C1 segment of cervical spinal cord (tissue), 14 donors: ENCODE measurements at regions not wholly inside any gene's neighbourhood (a gene's known extent, or its start where the extent isn't known, plus 50 kb on each side); places are given as distances from the start of the nearest gene placed in this dataset.
"Not testable (repeated sequence)": the region's sequence is repeated elsewhere in the genome, so short reads cannot be mapped to it uniquely, and the experiment has no call there.

Experiments
- DNase-seq, 14 donors: peaks; one replicate each; lab custom pipeline; 2025; lab: John Stamatoyannopoulos, UW

DNA sequence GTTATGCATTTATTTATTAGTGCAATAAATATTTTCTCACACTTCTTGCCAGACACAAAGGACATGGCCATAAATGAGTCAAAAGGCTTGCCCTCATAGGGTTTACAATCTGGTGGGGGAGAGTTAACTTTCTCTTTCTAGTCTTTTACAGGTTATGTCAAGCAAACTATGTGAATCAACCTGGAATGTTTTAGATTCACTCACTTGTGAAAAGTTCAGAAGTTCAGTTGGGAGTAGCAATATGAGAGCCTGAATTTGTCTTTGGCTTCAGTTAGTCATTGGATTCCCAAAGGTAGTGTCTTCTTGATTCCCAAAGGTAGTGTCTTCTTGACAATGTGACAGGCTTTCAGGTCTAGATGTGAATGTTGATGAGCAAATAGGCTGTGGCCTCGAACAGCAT lies 264.8 kb downstream of the SOX2 start:
- no peak for DNase-seq

GRCh38 chr3:181985386-181985785 lies 273.7 kb downstream of the SOX2 start:
- DNase-seq, result no peak

GRCh38 chr3:181987736-181988135 lies 276.0 kb downstream of the SOX2 start:
- DNase-seq, result no peak

DNA sequence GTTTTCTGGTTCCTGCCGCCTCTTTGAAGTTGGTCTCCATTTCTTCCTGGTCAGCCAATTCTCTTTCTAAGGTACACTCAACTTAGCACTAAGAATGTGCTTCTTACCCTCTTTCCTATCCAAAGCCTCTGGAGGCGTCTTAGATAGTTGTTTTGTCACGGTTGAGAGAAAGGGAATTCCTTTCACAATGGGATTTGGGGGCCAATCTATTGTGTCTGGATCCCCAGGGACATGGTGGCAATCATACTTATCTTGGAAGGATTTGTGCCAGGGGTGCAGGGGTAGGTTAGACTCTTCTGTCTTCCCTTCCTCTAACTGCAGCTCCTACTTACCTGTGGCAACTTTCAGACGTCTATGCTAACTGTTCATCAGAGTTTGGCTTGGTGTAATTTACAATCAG lies 287.1 kb downstream of the SOX2 start:
- no peak for DNase-seq

- DNase-seq, result no peak
Measured at GRCh38 chr3:181999314-181999713, 287.6 kb downstream of the SOX2 start.

GRCh38 chr3:182000447-182000846 lies 288.7 kb downstream of the SOX2 start:
- no peak for DNase-seq

DNA sequence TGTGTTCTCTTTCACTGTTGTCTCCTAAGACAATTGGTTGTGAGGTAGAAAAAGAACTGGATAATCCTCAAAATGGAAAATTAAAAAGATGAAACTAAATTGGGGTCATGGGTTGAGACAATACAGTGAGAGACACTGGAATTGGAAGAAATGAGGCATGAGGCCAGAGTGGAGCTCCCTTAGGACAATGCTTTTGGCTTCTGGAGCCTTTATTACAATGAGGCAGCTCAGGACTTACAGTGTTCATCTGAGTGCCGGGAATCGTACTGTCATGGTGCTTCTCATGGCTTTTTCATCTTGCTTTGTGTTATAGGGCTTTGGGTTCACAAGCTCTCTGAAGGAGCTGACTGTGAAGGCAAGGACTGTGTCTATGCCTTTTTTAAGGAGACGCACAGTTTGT lies 293.5 kb downstream of the SOX2 start:
- no peak for DNase-seq

- DNase-seq, result no peak
Measured at GRCh38 chr3:182005701-182006100, 294.0 kb downstream of the SOX2 start.

GRCh38 chr3:182006431-182006830 lies 294.7 kb downstream of the SOX2 start:
- DNase-seq, result no peak

DNA sequence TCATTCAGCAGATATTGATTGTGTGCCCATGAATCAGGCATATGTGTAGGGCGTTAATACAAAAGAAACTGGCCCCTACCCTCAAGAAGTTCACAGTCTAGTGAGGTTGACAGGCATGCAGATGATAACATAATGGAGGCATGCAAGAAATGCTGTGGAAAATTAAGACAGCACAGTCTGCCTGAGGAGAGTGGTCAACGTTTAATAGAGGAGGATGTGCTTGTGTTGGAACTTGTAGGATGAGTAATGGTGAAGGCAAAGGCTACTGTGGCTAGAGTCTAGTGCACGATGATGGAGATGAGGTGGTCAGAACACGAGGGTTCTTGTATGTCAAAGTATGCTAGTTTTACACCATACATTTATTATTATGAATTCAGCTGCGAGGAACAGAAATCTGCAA lies 295.7 kb downstream of the SOX2 start:
- DNase-seq, result no peak

- DNase-seq, result no peak
Measured at GRCh38 chr3:182018361-182018760, 306.6 kb downstream of the SOX2 start.

GRCh38 chr3:182019926-182020325 lies 308.2 kb downstream of the SOX2 start:
- no peak for DNase-seq

DNA sequence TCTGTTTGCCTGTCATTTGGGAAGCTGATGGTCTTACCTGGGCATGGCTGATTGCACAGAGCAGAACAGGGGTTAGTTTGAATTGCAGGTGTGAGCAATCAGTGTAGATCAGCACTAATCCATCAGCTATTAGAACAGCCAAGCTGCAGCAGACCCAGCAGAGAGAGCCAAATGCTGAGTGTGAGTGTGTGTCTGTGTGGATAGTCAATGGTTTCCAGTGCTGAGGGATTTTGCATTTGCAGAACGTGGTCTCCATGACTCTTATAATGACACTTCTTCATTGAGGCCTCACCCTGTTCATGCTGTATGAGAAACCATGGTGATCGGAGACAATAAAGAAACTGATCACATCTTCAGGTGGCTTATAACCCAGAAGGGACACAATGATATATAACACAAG lies 312.1 kb downstream of the SOX2 start:
- DNase-seq, result no peak

DNA sequence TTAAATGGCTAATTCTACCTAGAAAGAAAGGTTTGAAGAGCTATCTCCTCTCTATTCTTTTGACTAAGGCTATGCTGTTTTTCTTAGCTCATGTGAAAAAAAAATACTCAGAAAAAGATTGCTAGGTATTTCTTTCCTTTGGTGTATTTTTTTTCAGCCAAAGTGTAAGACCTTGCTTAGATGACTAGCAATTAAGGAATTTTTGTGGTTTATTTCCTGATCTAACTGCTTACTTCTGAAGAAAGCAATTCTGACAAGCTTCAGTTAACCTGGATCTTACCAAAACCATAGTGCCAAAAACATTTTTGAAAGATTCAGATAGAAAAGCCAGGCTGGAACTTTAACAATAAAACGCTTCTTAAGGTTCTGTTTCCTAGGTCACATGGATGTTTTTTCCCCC lies 315.6 kb downstream of the SOX2 start:
- DNase-seq, result no peak

GRCh38 chr3:182028081-182028480 lies 316.4 kb downstream of the SOX2 start:
- DNase-seq, result no peak

- not testable (repeated sequence) for DNase-seq
Measured at GRCh38 chr3:182034231-182034630, 322.5 kb downstream of the SOX2 start.

DNA sequence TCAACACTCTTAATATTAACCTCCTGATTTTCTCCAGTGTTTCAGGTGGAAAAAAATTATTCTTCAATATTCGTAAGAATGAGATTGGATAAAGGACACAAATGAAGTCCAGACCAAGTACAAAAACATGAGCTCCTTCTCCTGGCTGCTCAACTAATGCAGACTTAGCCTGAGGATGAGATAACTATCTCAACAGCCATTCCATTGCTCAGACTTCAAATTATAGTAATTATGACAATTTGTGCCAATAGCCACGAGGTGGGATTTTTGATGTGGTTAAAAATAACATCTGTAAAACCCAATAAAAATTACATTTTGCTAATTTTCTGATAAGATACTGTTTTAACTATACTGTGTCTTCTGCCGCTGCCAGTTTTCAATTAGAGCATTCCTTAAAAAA lies 323.6 kb downstream of the SOX2 start:
- DNase-seq, result no peak

GRCh38 chr3:182036382-182036781 lies 324.7 kb downstream of the SOX2 start:
- no peak for DNase-seq

- DNase-seq, result no peak
Measured at GRCh38 chr3:182041668-182042291, 330.1 kb downstream of the SOX2 start.

DNA sequence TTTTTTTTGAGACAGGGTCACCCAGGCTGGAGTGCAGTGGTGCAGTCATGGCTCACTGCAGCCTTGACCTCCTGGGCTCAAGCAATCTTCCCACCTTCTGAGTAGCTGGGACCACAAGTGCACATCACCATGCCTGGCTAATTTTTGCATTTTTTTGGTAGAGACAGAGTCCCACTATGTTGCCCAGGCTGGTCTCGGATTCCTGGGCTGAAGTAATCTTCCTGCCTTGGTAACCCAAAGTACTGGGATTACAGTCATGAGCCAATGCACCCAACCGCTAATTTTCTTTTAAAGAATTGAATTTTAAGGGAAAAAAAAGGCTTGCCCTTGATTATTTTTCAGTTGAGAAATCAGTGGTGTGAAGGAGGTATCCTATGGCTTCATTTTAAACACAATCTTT lies 334.0 kb downstream of the SOX2 start:
- DNase-seq, result no peak

GRCh38 chr3:182046166-182046764 lies 334.5 kb downstream of the SOX2 start:
- no peak for DNase-seq

- DNase-seq, result no peak
Measured at GRCh38 chr3:182050932-182051331, 339.2 kb downstream of the SOX2 start.

GRCh38 chr3:182052332-182052731 lies 340.6 kb downstream of the SOX2 start:
- DNase-seq, result no peak

GRCh38 chr3:182052757-182053156 lies 341.0 kb downstream of the SOX2 start:
- no peak for DNase-seq
